ENCODE measurements at regions not wholly inside any gene's neighbourhood (a gene's known extent, or its start where the extent isn't known, plus 50 kb on each side); places are given as distances from the start of the nearest gene placed in this dataset.

GRCh38 chr13:81778350-81778749, 1437.4 kb upstream of the SPRY2 start:
- no peak for TF ChIP-seq CTCF (IDR thresholded peaks at IDR 0.05; ENCODE audit: insufficient read depth, low read length)
- TF ChIP-seq REST (IDR thresholded peaks at IDR 0.05; ENCODE audit: insufficient replicate concordance, low read depth) = no peak
- TF ChIP-seq POLR2AphosphoS5 (IDR thresholded peaks at IDR 0.05; ENCODE audit: low read depth) = no peak
- no peak for TF ChIP-seq SPI1 (IDR thresholded peaks at IDR 0.05; ENCODE audit: borderline replicate concordance, low read depth)

Measured in HL-60 (cell line).